ENCODE measurements at regions not wholly inside any gene's neighbourhood (a gene's known extent, or its start where the extent isn't known, plus 50 kb on each side); places are given as distances from the start of the nearest gene placed in this dataset.

DNA sequence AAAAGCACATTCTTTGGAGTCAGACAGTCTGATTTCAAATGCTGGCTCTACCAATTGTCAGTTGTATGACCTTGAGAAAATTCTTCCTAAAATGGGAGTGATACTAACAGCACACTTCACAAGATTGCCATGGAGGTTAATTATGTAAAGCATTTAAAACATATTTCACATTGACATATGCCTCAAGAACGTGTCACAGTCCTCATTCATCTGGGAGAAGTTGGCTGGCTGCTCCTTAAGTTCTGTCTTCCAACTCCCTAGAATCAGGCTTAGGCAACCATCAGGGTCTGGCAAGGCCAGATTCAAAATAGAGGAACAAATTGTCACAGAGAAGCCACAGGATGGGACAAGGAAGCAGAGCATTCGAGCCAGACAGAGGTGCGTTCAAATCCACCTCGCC is 228.0 kb upstream of the RND3 start:
- H3K27ac Mint-ChIP-seq = no peak overlapping the region
- ATAC-seq (ENCODE audit: poor library complexity) = no peak
- no peaks in the 10 kb centered on the region for H3K36me3 Mint-ChIP-seq (ENCODE audit: low read depth)

DNA sequence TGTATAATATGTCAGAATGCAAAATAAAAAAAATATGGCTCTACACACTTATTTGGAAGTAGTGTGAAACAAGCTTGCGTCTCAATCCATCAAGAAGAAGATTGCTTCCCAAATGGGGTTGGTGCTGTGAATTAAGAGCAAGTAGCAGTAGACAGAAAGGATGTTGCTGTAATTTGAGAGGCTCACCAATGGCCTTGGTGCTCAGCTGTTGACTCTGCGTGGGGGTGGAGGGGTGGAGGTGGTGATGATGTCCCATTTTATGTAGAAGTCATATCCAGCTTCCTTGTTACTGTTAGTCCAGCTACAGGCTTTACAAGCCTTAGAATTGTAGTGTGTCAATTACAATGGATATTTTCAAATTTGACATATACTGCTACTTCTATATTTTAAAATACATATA is 223.4 kb upstream of the RND3 start:
- no peak overlapping the region for H3K4me3 ChIP-seq (ENCODE audit: low read length)
- CTCF ChIA-PET = no interaction called here
- no peaks in the 10 kb centered on the region for H3K36me3 ChIP-seq (ENCODE audit: insufficient read depth, low read length)
- no peaks in the 10 kb centered on the region for H3K27me3 Mint-ChIP-seq
- no peak for DNase-seq
- POLR2A ChIA-PET = no interaction called here
- no peak overlapping the region for H3K4me3 Mint-ChIP-seq
- no peaks in the 10 kb centered on the region for H3K27me3 ChIP-seq (ENCODE audit: control insufficient read depth in 1 of 2, insufficient read depth in 2 of 2, low read length in 2 of 2)
- H3K4me1 Mint-ChIP-seq (ENCODE audit: low read depth) = no peaks in the 10 kb centered on the region
- no peak overlapping the region for H3K27ac Mint-ChIP-seq
- no peaks in the 10 kb centered on the region for H3K36me3 Mint-ChIP-seq (ENCODE audit: low read depth)
- no peak for ATAC-seq (ENCODE audit: poor library complexity)
- H3K27ac ChIP-seq (ENCODE audit: low read depth in 1 of 2, low read length in 2 of 2) = no peak overlapping the region
- no peaks in the 10 kb centered on the region for H3K9me3 Mint-ChIP-seq
- no peaks in the 10 kb centered on the region for H3K4me1 ChIP-seq (ENCODE audit: insufficient read depth, low read length)
- H3K9me3 ChIP-seq (ENCODE audit: control insufficient read depth in 1 of 2, insufficient read depth in 1 of 2, low read length in 2 of 2) = no peaks in the 10 kb centered on the region
- intact Hi-C loops (cut with DNase I, micrococcal nuclease) = no loop called here
- TF ChIP-seq CTCF (IDR thresholded peaks at IDR 0.05) = no peak

More for the DNA sequence above, 228.0 kb upstream of the RND3 start:
- Histone ChIP-seq H3K4me1 (ENCODE audit: insufficient read depth, low read length) (no peaks in the 10 kb centered on the region), H3K36me3 (ENCODE audit: insufficient read depth, low read length) (no peaks in the 10 kb centered on the region), H3K27me3 (ENCODE audit: control insufficient read depth in 1 of 2, insufficient read depth in 2 of 2, low read length in 2 of 2) (no peaks in the 10 kb centered on the region), H3K4me3 (ENCODE audit: low read length) (no peak overlapping the region), H3K27ac (ENCODE audit: low read depth in 1 of 2, low read length in 2 of 2) (no peak overlapping the region), H3K9me3 (ENCODE audit: control insufficient read depth in 1 of 2, insufficient read depth in 1 of 2, low read length in 2 of 2) (no peaks in the 10 kb centered on the region)
- H3K4me1 Mint-ChIP-seq (ENCODE audit: low read depth) = no peaks in the 10 kb centered on the region
- no peak for DNase-seq
- POLR2A ChIA-PET = no interaction called here
- H3K27me3 Mint-ChIP-seq = no peaks in the 10 kb centered on the region
- no peak overlapping the region for H3K4me3 Mint-ChIP-seq
- H3K9me3 Mint-ChIP-seq = no peaks in the 10 kb centered on the region
- intact Hi-C loops (cut with DNase I, micrococcal nuclease) = no loop called here
- CTCF ChIA-PET = no interaction called here
- no peak for TF ChIP-seq CTCF (IDR thresholded peaks at IDR 0.05)

GRCh38 chr2:150710041-150710440 is 222.6 kb upstream of the RND3 start:
- no peak for ATAC-seq (ENCODE audit: poor library complexity)
- Mint-ChIP-seq H3K27me3 (no peaks in the 10 kb centered on the region), H3K36me3 (ENCODE audit: low read depth) (no peaks in the 10 kb centered on the region), H3K4me1 (ENCODE audit: low read depth) (no peaks in the 10 kb centered on the region), H3K4me3 (no peak overlapping the region), H3K27ac (no peak overlapping the region), H3K9me3 (no peaks in the 10 kb centered on the region)
- Histone ChIP-seq H3K36me3 (ENCODE audit: insufficient read depth, low read length) (no peaks in the 10 kb centered on the region), H3K9me3 (ENCODE audit: control insufficient read depth in 1 of 2, insufficient read depth in 1 of 2, low read length in 2 of 2) (no peaks in the 10 kb centered on the region), H3K4me1 (ENCODE audit: insufficient read depth, low read length) (no peaks in the 10 kb centered on the region), H3K27me3 (ENCODE audit: control insufficient read depth in 1 of 2, insufficient read depth in 2 of 2, low read length in 2 of 2) (no peaks in the 10 kb centered on the region), H3K4me3 (ENCODE audit: low read length) (no peak overlapping the region), H3K27ac (ENCODE audit: low read depth in 1 of 2, low read length in 2 of 2) (no peak overlapping the region)
- no peak for DNase-seq
- CTCF ChIA-PET = no interaction called here
- POLR2A ChIA-PET = no interaction called here
- intact Hi-C loops (cut with DNase I, micrococcal nuclease) = no loop called here
- no peak for TF ChIP-seq CTCF (IDR thresholded peaks at IDR 0.05)

Measured in CD4-positive, alpha-beta T cell (primary cell).